C4-2B (cell line): ENCODE measurements at regions not wholly inside any gene's neighbourhood (a gene's known extent, or its start where the extent isn't known, plus 50 kb on each side); places are given as distances from the start of the nearest gene placed in this dataset.

Source experiments
- ZFX ChIP-seq: fragments of 450-650 bp; IDR thresholded peaks from 2 replicates; pipeline ENCODE4 v1.6.1; 2017
- TF ChIP-seq, protein P1 (sequence below): fragments of 450-650 bp; conservative IDR thresholded peaks from 2 replicates; pipeline ENCODE4 v1.5.1; 2017; ENCODE audit warnings: mild to moderate bottlenecking

DNA sequence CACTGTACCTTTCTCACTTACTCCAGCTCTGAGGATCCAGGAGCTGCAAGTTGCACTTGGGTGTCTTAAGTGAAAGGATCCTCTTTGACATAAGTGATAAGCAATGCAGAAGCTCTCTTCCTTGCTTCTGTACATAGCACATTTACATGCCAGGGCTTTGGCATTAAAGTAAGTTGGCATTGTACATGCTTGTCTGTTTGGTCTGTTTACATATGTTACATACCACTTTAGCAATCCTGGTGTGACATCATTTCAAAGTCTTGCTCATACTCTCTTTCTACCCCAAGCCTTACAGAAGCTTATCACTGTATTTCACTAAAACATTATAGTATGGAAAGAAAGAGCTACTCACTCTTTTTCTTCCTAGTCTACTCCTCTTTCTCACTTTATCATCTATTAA is 2548.3 kb downstream of the ARAP2 start:
- TF ChIP-seq, protein P1, sequence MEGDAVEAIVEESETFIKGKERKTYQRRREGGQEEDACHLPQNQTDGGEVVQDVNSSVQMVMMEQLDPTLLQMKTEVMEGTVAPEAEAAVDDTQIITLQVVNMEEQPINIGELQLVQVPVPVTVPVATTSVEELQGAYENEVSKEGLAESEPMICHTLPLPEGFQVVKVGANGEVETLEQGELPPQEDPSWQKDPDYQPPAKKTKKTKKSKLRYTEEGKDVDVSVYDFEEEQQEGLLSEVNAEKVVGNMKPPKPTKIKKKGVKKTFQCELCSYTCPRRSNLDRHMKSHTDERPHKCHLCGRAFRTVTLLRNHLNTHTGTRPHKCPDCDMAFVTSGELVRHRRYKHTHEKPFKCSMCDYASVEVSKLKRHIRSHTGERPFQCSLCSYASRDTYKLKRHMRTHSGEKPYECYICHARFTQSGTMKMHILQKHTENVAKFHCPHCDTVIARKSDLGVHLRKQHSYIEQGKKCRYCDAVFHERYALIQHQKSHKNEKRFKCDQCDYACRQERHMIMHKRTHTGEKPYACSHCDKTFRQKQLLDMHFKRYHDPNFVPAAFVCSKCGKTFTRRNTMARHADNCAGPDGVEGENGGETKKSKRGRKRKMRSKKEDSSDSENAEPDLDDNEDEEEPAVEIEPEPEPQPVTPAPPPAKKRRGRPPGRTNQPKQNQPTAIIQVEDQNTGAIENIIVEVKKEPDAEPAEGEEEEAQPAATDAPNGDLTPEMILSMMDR = no peak
- no peak for TF ChIP-seq ZFX
